Hepatocyte (in vitro differentiated cells): ENCODE measurements at regions not wholly inside any gene's neighbourhood (a gene's known extent, or its start where the extent isn't known, plus 50 kb on each side); places are given as distances from the start of the nearest gene placed in this dataset.

Source experiments
- DNase-seq: peaks from one replicate; pipeline ENCODE4 v3.0.0-alpha.2; 2016; ENCODE audit warnings: low spot score
- H2AFZ ChIP-seq: fragments of 200-600 bp; sonication (generic); 2 replicates; pipeline ENCODE4 v1.6.0; 2016; ENCODE audit warnings: antibody characterized with exemption, mild to moderate bottlenecking
- H3K27ac ChIP-seq: fragments of 200-600 bp; sonication (generic); 2 replicates; pipeline ENCODE4 v1.5.1; 2016; ENCODE audit warnings: mild to moderate bottlenecking
- H3K27me3 ChIP-seq: fragments of 200-600 bp; sonication (generic); 2 replicates; pipeline ENCODE4 v1.6.1; 2016
- H3K36me3 ChIP-seq: fragments of 200-600 bp; sonication (generic); replicated peaks from 2 replicates; pipeline ENCODE4 v1.5.1; 2016; ENCODE audit warnings: low read depth; ENCODE audit not compliant: insufficient read depth
- H3K4me1 ChIP-seq: fragments of 200-600 bp; sonication (generic); 2 replicates; pipeline ENCODE4 v1.5.1; 2016; ENCODE audit warnings: mild to moderate bottlenecking, moderate library complexity; ENCODE audit not compliant: insufficient read depth
- H3K4me2 ChIP-seq: fragments of 200-600 bp; sonication (generic); 2 replicates; pipeline ENCODE4 v1.6.0; 2016
- H3K4me3 ChIP-seq: fragments of 200-600 bp; sonication (generic); 2 replicates; pipeline ENCODE4 v1.5.1; 2016; ENCODE audit warnings: mild to moderate bottlenecking
- H3K79me2 ChIP-seq: fragments of 200-600 bp; sonication (generic); 2 replicates; pipeline ENCODE4 v1.6.0; 2017; ENCODE audit warnings: mild to moderate bottlenecking
- H3K9me2 ChIP-seq: fragments of 200-600 bp; sonication (generic); replicated peaks from 2 replicates; pipeline ENCODE4 v1.6.0; 2017; ENCODE audit warnings: mild to moderate bottlenecking; ENCODE audit not compliant: insufficient read depth
- H3K9me3 ChIP-seq: fragments of 200-600 bp; sonication (generic); 2 replicates; pipeline ENCODE4 v1.5.1; 2016; ENCODE audit warnings: low read depth, mild to moderate bottlenecking
- H4K20me1 ChIP-seq: fragments of 200-600 bp; sonication (generic); 2 replicates; pipeline ENCODE4 v1.6.0; 2016; ENCODE audit warnings: mild to moderate bottlenecking; ENCODE audit not compliant: insufficient read depth, poor library complexity, severe bottlenecking
- EZH2 ChIP-seq: fragments of 200-600 bp; sonication (generic); IDR thresholded peaks from 2 replicates; pipeline ENCODE4 v1.6.1; 2016; ENCODE audit warnings: antibody characterized with exemption, mild to moderate bottlenecking, borderline replicate concordance
- EZH2phosphoT487 ChIP-seq: fragments of 200-600 bp; sonication (generic); IDR thresholded peaks from one replicate; pipeline ENCODE4 v1.6.1; 2018; ENCODE audit warnings: antibody characterized with exemption, mild to moderate bottlenecking, low read depth, moderate library complexity; ENCODE audit not compliant: unreplicated experiment, severe bottlenecking
- WGBS: methylation state at CpG from one replicate; pipeline ENCODE4 v1.1.6; 2016; ENCODE audit warnings: low lambda C conversion rate; ENCODE audit errors: missing lambda C conversion rate; 5-methylcytosine and 5-hydroxymethylcytosine counted together
- TF ChIP-seq, protein P1 (sequence below): fragments of 200-600 bp; sonication (generic); IDR thresholded peaks from 2 replicates; pipeline ENCODE4 v1.5.1; 2016; ENCODE audit warnings: antibody characterized with exemption, mild to moderate bottlenecking; ENCODE audit not compliant: poor library complexity

DNA sequence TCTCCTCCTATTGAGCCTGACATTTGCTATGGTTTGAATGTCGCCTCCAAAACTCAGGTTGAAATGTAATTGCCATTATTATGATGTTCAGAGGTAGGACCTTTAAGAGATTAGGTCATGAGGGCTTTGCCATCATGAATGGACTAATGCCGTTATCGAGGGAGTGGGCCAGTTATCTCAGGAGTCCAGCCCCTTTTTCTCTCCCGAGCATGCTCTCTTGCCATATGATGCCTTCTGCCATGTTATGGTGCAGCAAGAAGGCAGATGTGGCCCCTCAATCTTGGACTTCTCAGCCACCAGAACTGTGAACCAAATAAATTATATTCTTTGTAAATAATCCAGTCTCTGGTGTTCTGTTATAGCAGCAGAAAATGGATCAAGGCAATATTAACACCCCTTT, 323.5 kb downstream of the RRAGC start:
- WGBS: 89% methylated on average over 4 of the region's 4 CpGs

DNA sequence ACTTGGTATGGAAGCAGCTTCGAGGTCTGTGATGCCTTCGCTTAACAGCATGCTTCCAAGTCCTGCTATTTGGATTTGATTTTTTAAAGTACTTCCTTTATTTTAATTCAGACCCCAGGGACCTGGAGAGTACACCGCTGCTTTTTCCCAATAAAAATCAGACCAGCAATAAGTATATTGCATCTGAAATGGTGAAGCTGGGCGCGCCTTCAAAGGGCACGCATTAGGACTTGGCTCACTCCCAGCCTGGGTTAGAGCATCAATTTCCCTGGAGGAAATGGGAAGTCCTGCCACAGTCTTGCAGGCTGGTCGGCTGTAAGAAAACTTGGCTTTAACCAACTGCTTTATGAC, 325.1 kb downstream of the RRAGC start:
- H3K4me2 ChIP-seq: no peak overlapping the region
- H3K36me3 ChIP-seq: no peaks in the 10 kb centered on the region
- H2AFZ ChIP-seq: no peak overlapping the region
- H3K4me3 ChIP-seq: no peak overlapping the region
- no peaks in the 10 kb centered on the region for H4K20me1 ChIP-seq
- H3K9me3 ChIP-seq: no peaks in the 10 kb centered on the region
- WGBS: 83% methylated on average over 7 of the region's 7 CpGs
- no peaks in the 10 kb centered on the region for H3K9me2 ChIP-seq
- H3K27ac ChIP-seq: no peak overlapping the region
- no peak for DNase-seq
- peaks cover 5% of the 10 kb centered on the region for H3K27me3 ChIP-seq
- no peaks in the 10 kb centered on the region for H3K4me1 ChIP-seq
- TF ChIP-seq EZH2: no peak
- TF ChIP-seq, protein P1, sequence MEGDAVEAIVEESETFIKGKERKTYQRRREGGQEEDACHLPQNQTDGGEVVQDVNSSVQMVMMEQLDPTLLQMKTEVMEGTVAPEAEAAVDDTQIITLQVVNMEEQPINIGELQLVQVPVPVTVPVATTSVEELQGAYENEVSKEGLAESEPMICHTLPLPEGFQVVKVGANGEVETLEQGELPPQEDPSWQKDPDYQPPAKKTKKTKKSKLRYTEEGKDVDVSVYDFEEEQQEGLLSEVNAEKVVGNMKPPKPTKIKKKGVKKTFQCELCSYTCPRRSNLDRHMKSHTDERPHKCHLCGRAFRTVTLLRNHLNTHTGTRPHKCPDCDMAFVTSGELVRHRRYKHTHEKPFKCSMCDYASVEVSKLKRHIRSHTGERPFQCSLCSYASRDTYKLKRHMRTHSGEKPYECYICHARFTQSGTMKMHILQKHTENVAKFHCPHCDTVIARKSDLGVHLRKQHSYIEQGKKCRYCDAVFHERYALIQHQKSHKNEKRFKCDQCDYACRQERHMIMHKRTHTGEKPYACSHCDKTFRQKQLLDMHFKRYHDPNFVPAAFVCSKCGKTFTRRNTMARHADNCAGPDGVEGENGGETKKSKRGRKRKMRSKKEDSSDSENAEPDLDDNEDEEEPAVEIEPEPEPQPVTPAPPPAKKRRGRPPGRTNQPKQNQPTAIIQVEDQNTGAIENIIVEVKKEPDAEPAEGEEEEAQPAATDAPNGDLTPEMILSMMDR: no peak
- no peak for TF ChIP-seq EZH2phosphoT487
- H3K79me2 ChIP-seq: no peaks in the 10 kb centered on the region

More for the DNA sequence above, 323.5 kb downstream of the RRAGC start:
- no peaks in the 10 kb centered on the region for H3K36me3 ChIP-seq
- no peaks in the 10 kb centered on the region for H3K79me2 ChIP-seq
- no peaks in the 10 kb centered on the region for H3K4me1 ChIP-seq
- no peaks in the 10 kb centered on the region for H3K9me2 ChIP-seq
- TF ChIP-seq, protein P1: no peak
- TF ChIP-seq EZH2 (no peak), EZH2phosphoT487 (no peak)
- H3K4me3 ChIP-seq: no peak overlapping the region
- H3K9me3 ChIP-seq: no peaks in the 10 kb centered on the region
- no peak for DNase-seq
- H3K27ac ChIP-seq: no peak overlapping the region
- no peaks in the 10 kb centered on the region for H4K20me1 ChIP-seq
- no peak overlapping the region for H3K4me2 ChIP-seq
- peaks cover 5% of the 10 kb centered on the region for H3K27me3 ChIP-seq
- no peak overlapping the region for H2AFZ ChIP-seq

DNA sequence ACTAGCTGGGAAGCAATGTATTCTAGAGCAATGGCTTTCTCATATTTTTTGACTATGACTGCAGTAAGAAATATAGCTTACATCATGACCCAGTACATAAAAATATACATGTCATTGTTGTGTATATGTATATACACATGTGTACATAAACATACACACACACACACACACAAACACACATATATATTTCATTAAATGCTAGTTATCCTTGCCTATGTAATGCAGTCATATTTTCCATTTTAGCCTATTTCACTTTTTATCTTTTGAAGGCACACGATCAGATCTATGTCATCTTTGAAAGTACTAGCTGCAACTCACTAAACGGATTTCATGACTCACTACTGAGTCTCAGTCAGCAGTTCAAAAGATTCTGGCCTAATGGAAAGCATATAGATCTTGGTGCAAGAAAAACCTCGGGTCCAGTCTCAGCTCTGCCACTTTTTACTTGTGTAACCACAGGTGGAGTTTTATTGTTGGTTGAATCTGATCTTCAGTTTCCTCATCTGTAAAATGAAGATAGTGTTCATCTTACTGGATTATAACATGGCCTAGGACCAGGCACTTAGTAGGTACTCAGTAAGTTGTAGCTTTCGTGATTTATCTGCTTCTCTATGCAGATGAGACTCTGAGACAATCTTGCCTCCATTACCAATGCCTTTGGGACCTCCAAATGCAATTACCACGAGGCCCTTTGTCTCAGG, 325.6 kb downstream of the RRAGC start:
- no peaks in the 10 kb centered on the region for H3K9me3 ChIP-seq
- TF ChIP-seq EZH2phosphoT487 (no peak), EZH2 (no peak)
- no peak overlapping the region for H3K4me2 ChIP-seq
- H3K4me3 ChIP-seq: no peak overlapping the region
- no peaks in the 10 kb centered on the region for H3K79me2 ChIP-seq
- H3K4me1 ChIP-seq: no peaks in the 10 kb centered on the region
- H4K20me1 ChIP-seq: no peaks in the 10 kb centered on the region
- 74% methylated on average over 5 of the region's 5 CpGs for WGBS
- no peaks in the 10 kb centered on the region for H3K9me2 ChIP-seq
- no peak overlapping the region for H2AFZ ChIP-seq
- no peak for DNase-seq
- no peak overlapping the region for H3K27ac ChIP-seq
- peaks cover 5% of the 10 kb centered on the region for H3K27me3 ChIP-seq
- no peaks in the 10 kb centered on the region for H3K36me3 ChIP-seq

DNA sequence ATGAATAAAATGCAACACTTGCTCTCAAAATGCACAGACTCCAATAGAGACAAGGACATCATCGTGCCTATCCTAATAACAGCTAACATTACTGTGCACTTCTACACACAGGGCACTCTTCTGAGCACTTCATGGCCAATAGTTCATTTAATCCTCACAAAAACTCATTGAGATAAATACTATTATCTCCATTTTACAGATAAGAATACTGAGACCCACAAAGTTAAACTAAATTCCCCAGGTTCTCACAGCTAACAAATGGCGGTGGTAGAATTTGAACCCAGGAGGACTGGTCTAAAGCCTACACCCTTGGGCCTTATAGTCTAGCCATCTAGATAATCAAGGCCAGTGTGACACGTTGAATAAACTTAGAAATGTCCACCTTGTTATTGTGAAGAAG, 328.6 kb downstream of the RRAGC start:
- Histone ChIP-seq H3K4me1 (no peaks in the 10 kb centered on the region), H3K36me3 (no peaks in the 10 kb centered on the region), H4K20me1 (no peaks in the 10 kb centered on the region), H3K27ac (no peak overlapping the region), H3K9me2 (no peaks in the 10 kb centered on the region), H3K9me3 (no peaks in the 10 kb centered on the region), H3K4me2 (no peak overlapping the region), H3K4me3 (no peak overlapping the region), H3K79me2 (no peaks in the 10 kb centered on the region), H2AFZ (no peak overlapping the region), H3K27me3 (peaks cover 8% of the 10 kb centered on the region)
- DNase-seq: no peak
- TF ChIP-seq, protein P1: no peak
- TF ChIP-seq EZH2: no peak
- no peak for TF ChIP-seq EZH2phosphoT487
- 92% methylated on average over 3 of the region's 3 CpGs for WGBS
